K562 (cell line): ENCODE measurements at regions not wholly inside any gene's neighbourhood (a gene's known extent, or its start where the extent isn't known, plus 50 kb on each side); places are given as distances from the start of the nearest gene placed in this dataset.

Source experiments
- EHMT2 ChIP-seq: fragments of 450-650 bp; IDR thresholded peaks from 2 replicates; pipeline ENCODE4 v1.6.1; 2018; ENCODE audit warnings: antibody characterized with exemption
- EP400 ChIP-seq: fragments of 450-650 bp; IDR thresholded peaks from 2 replicates; pipeline ENCODE4 v1.6.1; 2017; ENCODE audit warnings: antibody characterized with exemption, mild to moderate bottlenecking, moderate library complexity
- GABPB2 ChIP-seq: fragments of 250-450 bp; sonication (Bioruptor Pico); conservative IDR thresholded peaks from 2 replicates; pipeline ENCODE4 v1.5.1; 2021; ENCODE audit warnings: mild to moderate bottlenecking
- GATAD2A ChIP-seq: fragments of 450-650 bp; IDR thresholded peaks from 2 replicates; pipeline ENCODE4 v1.6.1; 2017
- NFYB ChIP-seq: IDR thresholded peaks from 2 replicates; pipeline ENCODE4 v1.6.1; 2011; ENCODE audit warnings: mild to moderate bottlenecking, moderate library complexity; ENCODE audit not compliant: insufficient read length; ENCODE audit errors: extremely low read depth
- SRSF9 ChIP-seq: fragments of 200-400 bp; formaldehyde crosslinking; IDR thresholded peaks from 2 replicates; pipeline ENCODE4 v1.6.1; 2017; ENCODE audit warnings: low read depth, low read length, borderline replicate concordance
- ZNF217 ChIP-seq: sonication (generic); formaldehyde crosslinking; IDR thresholded peaks from 2 replicates; pipeline ENCODE4 v1.8.0; 2022; ENCODE audit warnings: mild to moderate bottlenecking, missing genetic modification reagents
- ZNF507 ChIP-seq: conservative IDR thresholded peaks from 2 replicates; pipeline ENCODE4 v1.6.1; 2017; ENCODE audit warnings: missing genetic modification characterization, missing compliant biosample characterization
- ZNF589 ChIP-seq: fragments of 200-800 bp; sonication (Bioruptor generic); IDR thresholded peaks from 2 replicates; pipeline ENCODE4 v1.6.1; 2016; ENCODE audit warnings: low read depth, missing genetic modification characterization, missing compliant biosample characterization
- TF ChIP-seq, protein P1 (sequence below), 2 experiments: fragments of 450-650 bp; IDR thresholded peaks; 2 replicates each; pipeline ENCODE4 v1.6.1; 2016; ENCODE audit warnings: mild to moderate bottlenecking in 2 of 2, borderline replicate concordance in 1 of 2, low read depth in 1 of 2, moderate library complexity in 1 of 2

DNA sequence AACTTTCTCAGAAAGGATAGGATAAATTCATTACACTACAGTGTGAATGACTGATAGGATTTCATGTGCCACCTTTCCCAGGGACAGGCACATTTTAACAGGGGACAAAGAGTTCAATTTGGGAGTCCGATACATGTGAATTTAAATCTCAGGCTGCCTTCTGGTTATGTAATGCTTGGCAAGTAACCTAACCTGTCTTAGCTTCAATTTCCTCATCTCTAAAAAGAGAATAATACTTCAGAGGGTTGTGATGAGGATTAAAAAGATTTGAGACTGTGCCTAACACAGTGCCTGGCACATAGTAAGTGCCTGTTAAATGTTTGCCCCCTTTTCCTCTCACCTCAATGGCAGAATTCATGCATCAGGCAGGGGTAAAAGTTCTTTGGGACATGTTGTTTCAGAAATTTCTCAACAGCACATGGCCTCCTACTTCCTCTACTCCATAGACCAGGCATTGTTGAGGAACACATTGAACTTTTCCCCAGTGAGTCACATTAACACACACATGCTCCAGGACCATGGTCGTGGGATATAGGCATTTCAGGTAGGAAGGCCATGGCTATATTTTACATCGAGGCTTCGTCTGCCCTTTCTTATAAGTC, 94.6 kb upstream of the EGFLAM start (continued):
- TF ChIP-seq, protein P1, sequence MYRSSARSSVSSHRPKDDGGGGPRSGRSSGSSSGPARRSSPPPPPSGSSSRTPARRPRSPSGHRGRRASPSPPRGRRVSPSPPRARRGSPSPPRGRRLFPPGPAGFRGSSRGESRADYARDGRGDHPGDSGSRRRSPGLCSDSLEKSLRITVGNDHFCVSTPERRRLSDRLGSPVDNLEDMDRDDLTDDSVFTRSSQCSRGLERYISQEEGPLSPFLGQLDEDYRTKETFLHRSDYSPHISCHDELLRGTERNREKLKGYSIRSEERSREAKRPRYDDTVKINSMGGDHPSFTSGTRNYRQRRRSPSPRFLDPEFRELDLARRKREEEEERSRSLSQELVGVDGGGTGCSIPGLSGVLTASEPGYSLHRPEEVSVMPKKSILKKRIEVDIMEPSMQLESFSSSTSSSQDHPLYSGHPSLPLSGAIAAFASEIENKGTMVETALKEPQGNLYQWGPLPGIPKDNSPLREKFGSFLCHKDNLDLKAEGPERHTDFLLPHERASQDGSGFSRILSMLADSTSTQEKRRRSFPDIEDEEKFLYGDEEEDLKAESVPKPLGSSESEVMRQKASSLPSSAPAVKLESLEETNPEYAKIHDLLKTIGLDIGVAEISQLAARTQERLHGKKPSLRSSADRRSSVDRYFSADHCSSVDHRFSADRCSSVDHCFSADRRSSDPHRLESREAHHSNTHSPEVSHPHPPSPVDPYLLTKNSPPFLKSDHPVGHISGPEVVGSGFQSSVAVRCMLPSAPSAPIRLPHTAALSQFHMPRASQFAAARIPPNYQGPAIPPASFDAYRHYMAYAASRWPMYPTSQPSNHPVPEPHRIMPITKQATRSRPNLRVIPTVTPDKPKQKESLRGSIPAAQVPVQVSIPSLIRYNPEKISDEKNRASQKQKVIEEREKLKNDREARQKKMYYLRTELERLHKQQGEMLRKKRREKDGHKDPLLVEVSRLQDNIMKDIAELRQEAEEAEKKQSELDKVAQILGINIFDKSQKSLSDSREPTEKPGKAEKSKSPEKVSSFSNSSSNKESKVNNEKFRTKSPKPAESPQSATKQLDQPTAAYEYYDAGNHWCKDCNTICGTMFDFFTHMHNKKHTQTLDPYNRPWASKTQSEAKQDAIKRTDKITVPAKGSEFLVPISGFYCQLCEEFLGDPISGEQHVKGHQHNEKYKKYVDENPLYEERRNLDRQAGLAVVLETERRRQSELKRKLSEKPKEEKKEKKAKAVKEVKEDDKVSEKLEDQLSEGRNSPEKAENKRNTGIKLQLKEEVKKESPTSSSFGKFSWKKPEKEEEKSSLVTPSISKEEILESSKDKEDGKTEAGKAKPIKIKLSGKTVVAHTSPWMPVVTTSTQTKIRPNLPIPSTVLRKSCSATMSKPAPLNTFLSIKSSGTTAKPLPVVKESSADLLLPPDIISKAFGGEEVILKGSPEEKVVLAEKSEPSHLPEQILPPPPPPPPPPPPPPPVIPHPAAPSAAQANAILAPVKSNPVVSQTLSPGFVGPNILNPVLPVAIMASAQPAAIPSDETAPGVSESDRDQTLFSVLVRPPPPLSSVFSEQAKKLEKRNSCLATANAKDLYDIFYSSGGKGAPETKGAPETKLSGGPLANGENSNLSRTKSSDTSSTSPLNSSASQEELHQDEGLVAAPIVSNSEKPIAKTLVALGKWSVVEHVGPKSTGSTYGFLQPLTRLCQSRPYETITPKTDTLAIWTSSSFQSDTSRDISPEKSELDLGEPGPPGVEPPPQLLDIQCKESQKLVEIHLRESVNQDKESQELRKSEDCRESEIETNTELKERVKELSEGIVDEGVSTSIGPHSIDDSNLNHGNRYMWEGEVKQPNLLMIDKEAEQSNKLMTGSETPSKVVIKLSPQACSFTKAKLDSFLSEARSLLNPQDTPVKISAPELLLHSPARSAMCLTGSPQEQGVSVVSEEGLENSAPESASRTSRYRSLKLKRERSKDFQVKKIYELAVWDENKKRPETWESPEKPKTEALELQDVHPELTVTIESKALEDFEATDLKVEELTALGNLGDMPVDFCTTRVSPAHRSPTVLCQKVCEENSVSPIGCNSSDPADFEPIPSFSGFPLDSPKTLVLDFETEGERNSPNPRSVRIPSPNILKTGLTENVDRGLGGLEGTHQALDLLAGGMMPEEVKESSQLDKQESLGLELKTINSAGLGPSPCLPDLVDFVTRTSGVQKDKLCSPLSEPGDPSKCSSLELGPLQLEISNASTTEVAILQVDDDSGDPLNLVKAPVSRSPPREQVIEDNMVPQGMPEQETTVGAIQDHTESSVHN (IDR thresholded peaks at IDR 0.05; ENCODE audit: borderline replicate concordance in 1 of 2, low read depth in 1 of 2) = no peak
- TF ChIP-seq EHMT2 (no peak), GABPB2 (CRISPR knock-in tag) (no peak), EP400 (no peak), SRSF9 (no peak), NFYB (no peak), ZNF589 (CRISPR knock-in tag) (no peak), ZNF507 (tag) (no peak), GATAD2A (no peak), ZNF217 (CRISPR knock-in tag) (no peak)
